Lung (tissue), 11 donors: ENCODE measurements at regions not wholly inside any gene's neighbourhood (a gene's known extent, or its start where the extent isn't known, plus 50 kb on each side); places are given as distances from the start of the nearest gene placed in this dataset.

Experiments
- ATAC-seq: fragments of 200-7000 bp; cut with Tn5 transposase; one replicate; pipeline ENCODE4 v1.9.1; 2020; ENCODE audit warnings: moderate number of reproducible peaks; ENCODE audit not compliant: insufficient read depth, low FRiP score
- DNase-seq, 3 donors: peaks; one replicate each; pipeline ENCODE4 v3.0.0-alpha.2; 2013 to 2017
- H3K27ac ChIP-seq, 2 donors: one replicate each; pipeline ENCODE4 v1.5.1; 2013; ENCODE audit warnings: mild to moderate bottlenecking in 2 of 2, moderate library complexity in 2 of 2, control low read depth in 1 of 2, inconsistent platforms in 1 of 2, low read depth in 1 of 2, low read length in 1 of 2
- H3K27me3 ChIP-seq, 3 donors: one replicate each; pipeline ENCODE4 v1.5.1; 2013; ENCODE audit warnings: low read length in 2 of 3; ENCODE audit not compliant: control insufficient read depth in 3 of 3, insufficient read depth in 3 of 3
- H3K36me3 ChIP-seq, 4 donors: one replicate each; pipeline ENCODE4 v1.5.1; 2013; ENCODE audit warnings: low read length in 4 of 4, mild to moderate bottlenecking in 1 of 4, moderate library complexity in 1 of 4; ENCODE audit not compliant: control insufficient read depth in 4 of 4, insufficient read depth in 4 of 4
- H3K4me1 ChIP-seq, 5 donors: one replicate each; pipeline ENCODE4 v1.5.1; 2013; ENCODE audit warnings: low read length in 5 of 5, mild to moderate bottlenecking in 2 of 5, moderate library complexity in 1 of 5; ENCODE audit not compliant: control insufficient read depth in 5 of 5, insufficient read depth in 5 of 5
- H3K4me3 ChIP-seq: one replicate; pipeline ENCODE4 v1.5.1; 2013; ENCODE audit warnings: mild to moderate bottlenecking, control low read depth, moderate library complexity
- H3K9ac ChIP-seq, 2 donors: one replicate each; pipeline ENCODE4 v1.5.1; 2013; ENCODE audit warnings: low read length in 2 of 2, control low read depth in 1 of 2; ENCODE audit not compliant: insufficient read depth in 1 of 2
- H3K9me3 ChIP-seq, 4 donors: one replicate each; pipeline ENCODE4 v1.5.1; 2013; ENCODE audit warnings: low read length in 3 of 4, mild to moderate bottlenecking in 1 of 4, moderate library complexity in 1 of 4; ENCODE audit not compliant: control insufficient read depth in 4 of 4, insufficient read depth in 3 of 4
- CTCF ChIP-seq: IDR thresholded peaks from 2 replicates; pipeline ENCODE4 v1.5.1; 2012; ENCODE audit warnings: mild to moderate bottlenecking; ENCODE audit errors: control extremely low read depth, extremely low read depth
- WGBS, 2 donors: extraction: QIAGEN DNeasy Blood & Tissue Kit; methylation state at CpG; one replicate each; pipeline ENCODE4 v1.1.7; 2013; 5-methylcytosine and 5-hydroxymethylcytosine counted together
- donor health status: control.
- donor health status: control.
- donor health status: Bipolar disorder and iron deficiency.
- donor health status: healthy.
- donor health status: DM: yes; HTN: yes; CAD: no.

GRCh38 chr2:224158831-224159230 is 119.7 kb upstream of the SERPINE2 start:
- peaks cover 0 to 5% (median 2%) of the 10 kb centered on the region in 5 donors for H3K4me1 ChIP-seq
- no peak overlapping the region for H3K4me3 ChIP-seq
- ATAC-seq (no peak), DNase-seq (no peak)
- H3K27ac ChIP-seq, result no peak overlapping the region
- H3K36me3 ChIP-seq, result no peaks in the 10 kb centered on the region
- H3K9me3 ChIP-seq, result peaks cover 0 to 4% (median 1%) of the 10 kb centered on the region in 4 donors
- no peak overlapping the region for H3K9ac ChIP-seq
- no peak for TF ChIP-seq CTCF
- H3K27me3 ChIP-seq, result no peaks in the 10 kb centered on the region

DNA sequence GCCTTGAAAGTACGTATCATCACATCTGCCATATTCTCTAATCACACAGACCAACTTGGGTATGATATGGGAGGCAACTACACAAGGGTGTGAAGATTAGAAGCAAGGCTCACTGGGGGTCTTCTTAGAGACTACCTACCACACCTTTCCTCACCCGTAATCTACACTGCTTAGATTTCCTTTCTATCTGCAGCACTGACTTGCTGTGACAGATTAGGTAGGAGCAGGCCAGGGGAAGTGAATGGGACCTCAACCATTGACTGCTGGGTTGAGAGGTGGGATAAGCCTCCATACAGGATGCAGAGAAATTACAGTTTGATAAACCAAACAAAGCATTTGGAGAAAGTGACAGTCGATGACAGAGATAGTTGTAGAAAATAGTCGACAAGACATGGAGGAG is 119.0 kb upstream of the SERPINE2 start:
- H3K4me1 ChIP-seq, result peaks cover 0 to 5% (median 2%) of the 10 kb centered on the region in 5 donors
- H3K36me3 ChIP-seq, result no peaks in the 10 kb centered on the region
- H3K4me3 ChIP-seq, result no peak overlapping the region
- TF ChIP-seq CTCF, result no peak
- no peak overlapping the region for H3K27ac ChIP-seq
- H3K9ac ChIP-seq, result no peak overlapping the region
- no peaks in the 10 kb centered on the region for H3K27me3 ChIP-seq
- H3K9me3 ChIP-seq, result peaks cover 0 to 2% (median under 1%) of the 10 kb centered on the region in 4 donors
- DNase-seq (no peak), ATAC-seq (no peak)
- 85 to 93% methylated on average over 4 of the region's 4 CpGs for WGBS, 2 donors

DNA sequence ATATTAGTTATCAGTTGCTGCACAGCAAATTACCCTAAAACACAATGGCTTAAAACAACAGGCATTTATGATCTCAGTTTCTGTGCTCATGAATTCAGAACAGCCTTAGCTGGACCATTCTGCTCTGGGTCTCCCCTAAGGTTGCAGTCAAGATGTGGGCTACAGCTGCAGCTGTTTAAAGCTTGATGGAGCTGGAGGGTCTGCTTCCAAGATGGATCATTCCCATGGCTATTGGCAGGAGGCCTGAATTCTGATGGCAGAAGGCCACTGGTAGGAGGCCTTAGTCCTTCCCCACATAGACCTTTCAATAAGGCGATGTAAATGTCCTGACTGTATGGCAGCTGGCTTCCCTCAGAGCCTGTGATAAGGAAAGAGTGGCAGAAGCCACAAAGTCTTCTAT is 118.6 kb upstream of the SERPINE2 start:
- no peak for ATAC-seq
- H3K27ac ChIP-seq, result no peak overlapping the region
- no peak for TF ChIP-seq CTCF
- no peaks in the 10 kb centered on the region for H3K36me3 ChIP-seq
- H3K27me3 ChIP-seq, result no peaks in the 10 kb centered on the region
- peaks cover 0 to 5% (median 2%) of the 10 kb centered on the region in 5 donors for H3K4me1 ChIP-seq
- 83 to 86% methylated on average over 1 of the region's 1 CpG for WGBS, 2 donors
- H3K9me3 ChIP-seq, result peaks cover 0 to 2% (median 0%) of the 10 kb centered on the region in 4 donors
- peak; percentile 45 to 84 (median 78) for DNase-seq
- H3K9ac ChIP-seq, result no peak overlapping the region
- H3K4me3 ChIP-seq, result no peak overlapping the region

- DNase-seq, result no peak
- WGBS, 2 donors, result 83 to 94% methylated on average over 4 of the region's 4 CpGs
- no peaks in the 10 kb centered on the region for H3K36me3 ChIP-seq
- peaks cover 0 to 5% (median 2%) of the 10 kb centered on the region in 5 donors for H3K4me1 ChIP-seq
- TF ChIP-seq CTCF, result no peak
- H3K9ac ChIP-seq, result no peak overlapping the region
- no peak for ATAC-seq
- peaks cover 0 to 2% (median 0%) of the 10 kb centered on the region in 4 donors for H3K9me3 ChIP-seq
- no peak overlapping the region for H3K4me3 ChIP-seq
- H3K27me3 ChIP-seq, result no peaks in the 10 kb centered on the region
- H3K27ac ChIP-seq, result no peak overlapping the region
Measured at GRCh38 chr2:224156436-224156835, 117.3 kb upstream of the SERPINE2 start.
